GM21529 (cell line): ENCODE measurements at regions not wholly inside any gene's neighbourhood (a gene's known extent, or its start where the extent isn't known, plus 50 kb on each side); places are given as distances from the start of the nearest gene placed in this dataset.

Source experiments
- ATAC-seq: cut with Tn5 transposase; IDR thresholded peaks from one replicate; pipeline ENCODE4 v1.9.1; 2021; ENCODE audit not compliant: unreplicated experiment

GRCh38 chr11:92317721-92318120 is 93.1 kb downstream of the FAT3 start:
- no peak for ATAC-seq

GRCh38 chr11:92322225-92322624 is 97.6 kb downstream of the FAT3 start:
- no peak for ATAC-seq

DNA sequence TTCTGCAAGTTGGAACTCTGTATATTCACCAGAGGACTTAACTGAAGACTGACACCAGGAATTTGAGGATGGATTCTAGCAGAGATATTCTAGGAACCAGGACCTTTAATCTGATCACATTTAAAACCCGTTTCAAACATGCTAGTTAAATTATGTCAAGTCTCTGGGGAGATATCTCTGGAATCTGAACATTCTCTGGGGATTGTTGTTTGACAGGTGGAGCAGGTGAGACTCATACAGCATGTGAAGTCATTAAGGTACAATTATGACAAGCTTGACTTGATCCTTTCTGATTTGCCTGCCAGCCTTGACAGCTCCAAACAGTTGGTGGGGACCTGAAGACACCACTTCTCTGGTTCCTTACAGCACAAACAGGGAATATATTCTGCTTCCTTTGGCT is 100.3 kb downstream of the FAT3 start:
- ATAC-seq, result no peak

DNA sequence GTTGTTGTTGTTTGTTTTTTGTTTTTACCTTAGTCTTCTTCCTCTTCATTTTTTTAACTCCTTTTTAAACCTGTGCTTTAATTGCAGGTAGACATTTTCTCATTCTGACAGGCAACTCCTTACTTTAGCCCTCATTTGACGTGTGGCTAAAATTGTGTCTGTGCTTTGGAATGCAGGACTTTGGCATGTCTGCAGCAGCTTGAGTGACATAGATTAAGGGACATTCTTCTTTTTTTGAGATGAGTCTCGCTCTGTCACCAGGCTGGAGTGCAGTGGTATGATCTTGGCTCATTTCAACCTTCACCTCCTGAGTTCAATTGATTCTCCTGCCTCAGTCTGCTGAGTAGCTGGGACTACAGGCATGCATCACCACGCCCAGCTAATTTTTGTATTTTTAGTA is 100.8 kb downstream of the FAT3 start:
- no peak for ATAC-seq

- ATAC-seq, result no peak
Observed at GRCh38 chr11:92329137-92329536, 104.5 kb downstream of the FAT3 start.

DNA sequence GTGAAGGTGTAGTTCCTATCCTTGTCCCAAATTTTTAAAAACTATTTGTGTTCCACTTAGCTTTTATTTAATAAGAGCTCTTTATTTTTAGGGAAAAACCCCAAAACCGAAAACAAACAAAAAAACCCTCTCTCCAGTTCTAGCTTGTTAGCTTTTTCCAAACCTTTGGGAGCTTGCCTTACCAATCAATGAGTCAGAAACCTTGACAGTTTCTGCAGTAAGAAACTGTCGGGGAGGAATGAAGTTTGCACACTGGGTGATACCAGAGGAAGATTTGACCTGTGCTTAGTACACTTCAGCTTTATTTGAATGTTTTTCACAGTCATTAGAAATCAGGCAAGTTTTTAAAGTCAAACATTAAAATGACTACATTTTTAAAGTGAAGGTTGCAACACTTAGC is 105.0 kb downstream of the FAT3 start:
- no peak for ATAC-seq

- no peak for ATAC-seq
Observed at GRCh38 chr11:92330114-92330513, 105.5 kb downstream of the FAT3 start.

DNA sequence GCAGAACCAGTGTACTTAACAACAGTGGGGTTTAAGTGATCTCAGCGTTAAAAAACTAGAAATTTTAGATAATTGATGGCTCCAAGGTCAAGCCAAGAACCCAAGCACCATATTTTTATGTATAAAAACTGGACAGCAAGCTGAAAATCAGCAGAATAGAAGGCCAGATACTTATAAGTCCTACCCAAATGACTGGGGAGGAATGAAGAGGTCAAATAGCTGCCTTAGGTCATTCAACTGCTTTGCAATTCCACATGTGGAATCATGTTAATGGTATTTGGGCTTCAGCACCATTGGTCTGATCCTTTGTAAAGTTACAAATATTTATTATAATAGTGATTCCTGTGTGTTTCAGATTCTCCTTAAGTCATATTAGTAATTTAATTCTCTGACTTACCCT is 108.4 kb downstream of the FAT3 start:
- no peak for ATAC-seq

DNA sequence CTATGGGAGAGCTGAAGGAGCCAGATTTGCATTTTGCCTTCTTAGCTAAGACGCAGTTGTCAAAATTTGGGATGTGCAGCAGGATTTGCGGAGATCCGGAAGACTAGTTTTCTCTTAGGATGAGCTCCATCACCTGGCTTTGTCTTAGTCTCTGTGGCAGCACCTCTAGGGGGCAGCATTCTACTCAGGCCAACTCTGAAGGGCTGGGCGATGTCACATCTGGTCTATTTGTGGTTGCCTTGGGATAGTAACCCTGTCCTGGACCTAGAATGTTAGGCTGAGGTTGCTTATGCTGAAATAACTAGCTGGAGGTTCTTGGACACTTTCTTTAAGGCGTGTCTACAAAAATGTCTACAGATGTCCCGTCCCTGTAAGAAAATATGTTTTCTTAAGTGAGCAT is 116.2 kb downstream of the FAT3 start:
- ATAC-seq, result no peak

DNA sequence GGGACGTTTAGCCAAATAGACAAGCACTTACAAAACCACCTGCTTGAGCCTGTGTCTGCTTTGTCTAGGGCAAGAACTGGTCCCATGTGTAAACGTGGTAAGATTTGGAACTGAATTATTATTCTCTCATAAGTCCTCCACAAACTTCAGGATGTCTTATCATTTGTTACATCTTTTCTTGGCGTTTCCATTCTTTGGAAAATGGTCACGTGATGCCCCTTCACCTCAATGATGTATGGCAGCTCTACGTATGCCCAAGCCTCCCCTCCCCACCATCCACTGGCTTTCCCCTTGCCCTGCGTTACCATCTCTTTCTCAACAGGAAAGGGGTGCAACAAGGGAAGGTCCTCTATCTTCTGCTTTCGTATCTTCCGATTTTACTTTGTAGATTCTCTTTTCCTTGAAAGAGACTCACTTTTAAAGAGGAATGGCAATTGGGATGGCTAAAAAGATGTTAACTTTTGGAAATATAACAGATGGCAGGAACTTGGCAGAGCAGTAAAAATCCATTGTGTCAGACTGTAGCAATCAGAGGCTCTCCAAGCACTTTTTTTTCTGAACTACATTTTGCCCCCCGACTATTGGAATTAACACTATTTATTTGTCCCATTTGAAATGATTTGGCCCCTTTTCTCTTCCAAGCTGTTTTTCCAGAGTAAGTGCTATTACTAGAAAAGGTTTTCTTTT is 117.6 kb downstream of the FAT3 start:
- ATAC-seq, result no peak

DNA sequence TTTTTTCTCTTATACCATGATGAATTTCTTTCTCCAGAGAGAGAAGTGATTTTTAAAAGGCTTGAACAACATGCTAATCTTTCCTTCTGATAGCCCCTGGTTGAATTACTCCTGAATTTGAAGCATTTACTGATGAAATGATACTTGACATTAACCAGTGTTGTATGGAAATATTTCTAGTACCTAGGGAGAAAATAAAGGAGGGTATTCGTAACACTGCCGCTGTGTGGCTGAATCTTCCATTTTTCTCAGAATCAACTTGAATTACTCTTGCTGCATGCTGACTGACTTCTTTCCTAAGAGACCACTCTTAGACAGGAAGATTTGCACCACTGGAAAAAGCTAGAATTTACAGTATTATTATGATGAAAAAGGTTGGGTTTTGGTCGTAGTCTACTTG is 118.3 kb downstream of the FAT3 start:
- no peak for ATAC-seq

- ATAC-seq, result no peak
Observed at GRCh38 chr11:92346220-92346619, 121.6 kb downstream of the FAT3 start.

- ATAC-seq, result no peak
Observed at GRCh38 chr11:92347454-92347853, 122.8 kb downstream of the FAT3 start.

- ATAC-seq, result no peak
Observed at GRCh38 chr11:92349486-92350156, 125.0 kb downstream of the FAT3 start.

DNA sequence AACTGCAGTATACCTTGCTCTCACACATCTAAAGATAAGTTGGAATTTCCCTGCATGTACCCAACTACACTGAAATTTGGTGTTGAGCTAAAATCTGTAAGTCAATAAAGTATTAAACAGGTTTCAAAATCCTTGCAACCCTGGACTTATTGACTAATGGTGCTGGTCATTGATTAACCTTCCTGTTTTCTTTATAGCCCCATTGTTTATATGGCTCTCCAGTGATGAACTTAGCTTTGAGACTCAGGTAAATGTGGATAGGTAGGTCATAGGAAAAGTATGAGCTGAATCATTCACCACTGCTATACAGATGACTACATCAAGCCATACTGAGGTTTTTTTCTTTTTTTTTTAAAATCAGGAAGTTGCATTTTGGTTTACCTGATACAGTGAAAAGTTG is 132.7 kb downstream of the FAT3 start:
- ATAC-seq, result no peak

DNA sequence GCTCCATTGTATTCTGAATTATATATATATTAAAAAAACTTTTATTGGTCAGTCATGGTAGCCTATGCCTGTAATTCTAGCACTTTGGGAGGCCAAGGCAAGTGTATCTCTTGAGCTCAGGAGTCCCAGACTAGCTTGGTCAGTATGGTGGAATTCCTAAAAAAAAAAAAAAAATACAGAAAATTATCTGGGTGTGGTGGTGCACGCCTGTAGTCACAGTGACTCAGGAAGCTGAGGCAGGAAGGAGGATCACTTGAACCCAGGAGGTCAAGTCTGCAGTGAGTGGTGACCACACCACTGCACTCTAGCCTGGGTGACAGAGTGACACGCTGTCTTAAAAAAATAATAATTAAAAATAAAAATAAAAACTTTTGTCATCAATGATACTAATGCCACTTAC is 133.2 kb downstream of the FAT3 start:
- ATAC-seq, result no peak

GRCh38 chr11:92361551-92361950 is 136.9 kb downstream of the FAT3 start:
- ATAC-seq, result no peak

DNA sequence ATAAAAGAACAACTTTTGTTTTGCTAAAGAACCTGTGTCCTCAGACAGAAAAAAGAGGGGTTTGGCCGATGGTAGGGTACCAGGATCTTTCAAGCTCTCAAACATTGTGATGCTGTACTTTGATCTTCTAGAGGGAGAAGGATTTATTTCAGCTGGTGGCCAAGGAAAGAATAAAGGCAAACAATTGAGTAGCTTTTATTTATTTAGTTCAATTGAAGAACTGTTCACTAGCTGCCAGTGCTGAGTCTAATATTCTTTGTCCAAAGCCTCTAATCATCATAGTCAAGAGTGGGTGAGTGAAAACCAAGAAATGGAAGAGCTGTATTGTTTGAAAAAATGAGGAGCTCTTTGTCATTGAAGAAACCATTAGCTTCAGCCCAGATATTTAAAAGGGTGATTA is 138.4 kb downstream of the FAT3 start:
- no peak for ATAC-seq

- ATAC-seq, result no peak
Observed at GRCh38 chr11:92364177-92364576, 139.6 kb downstream of the FAT3 start.

- ATAC-seq, result no peak
Observed at GRCh38 chr11:92376146-92376599, 151.6 kb downstream of the FAT3 start.

DNA sequence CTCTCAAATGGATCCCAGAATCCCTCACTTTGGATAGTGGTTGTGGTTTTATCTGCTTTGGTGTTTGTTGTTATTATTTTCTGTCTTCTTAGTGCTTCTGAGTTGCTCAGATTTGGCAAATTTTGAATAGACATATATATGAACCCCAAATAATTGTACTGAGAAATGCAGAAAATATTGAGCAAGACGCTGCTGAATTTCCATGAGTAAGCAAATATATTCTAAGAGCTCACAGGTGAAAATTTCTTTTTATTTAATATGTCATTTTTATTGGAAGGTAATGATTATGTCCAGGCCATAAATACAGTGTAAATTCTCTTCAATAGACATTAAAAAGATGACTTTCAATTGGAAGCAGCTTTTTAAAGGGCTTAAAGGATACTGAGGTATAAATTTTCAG is 152.1 kb downstream of the FAT3 start:
- ATAC-seq, result no peak

DNA sequence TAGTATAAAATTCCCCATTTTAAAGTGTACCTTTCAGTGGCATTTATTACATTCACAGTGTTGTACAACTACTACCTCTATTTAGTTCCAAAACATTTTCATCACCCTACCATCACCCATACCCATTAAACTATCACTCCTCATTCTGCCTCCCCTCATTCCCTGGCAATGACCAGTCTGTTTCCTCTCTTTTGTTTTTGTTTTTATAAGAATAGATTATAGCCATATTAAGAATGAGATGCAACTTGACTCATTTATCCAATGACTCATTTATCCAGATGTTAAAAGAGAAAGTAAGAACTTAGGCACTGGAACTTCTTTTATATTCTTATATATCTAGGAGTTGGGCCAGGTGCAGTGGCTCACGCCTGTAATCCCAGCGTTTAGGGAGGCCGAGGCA is 156.3 kb downstream of the FAT3 start:
- ATAC-seq, result no peak

- no peak for ATAC-seq
Observed at GRCh38 chr11:92382311-92382710, 157.7 kb downstream of the FAT3 start.
